Activated CD4-positive, alpha-beta memory T cell treated with anti-CD3 and anti-CD28 coated beads for 36 hours (primary cell): ENCODE measurements at regions not wholly inside any gene's neighbourhood (a gene's known extent, or its start where the extent isn't known, plus 50 kb on each side); places are given as distances from the start of the nearest gene placed in this dataset.

Source experiments
- CTCF ChIA-PET: fragments of 350-600 bp; sonication (Branson Sonifier 250); formaldehyde crosslinking; loops from one replicate; lab custom pipeline; 2021; ENCODE audit warnings: antibody characterized with exemption, inconsistent platforms; lab: Charles Lee
- POLR2A ChIA-PET: fragments of 350-600 bp; sonication (Branson Sonifier 250); formaldehyde crosslinking; loops from one replicate; lab custom pipeline; 2021; ENCODE audit warnings: antibody characterized with exemption; lab: Charles Lee
- DNase-seq: peaks from one replicate; pipeline ENCODE4 v3.0.0-alpha.2; 2020
- H3K27ac Mint-ChIP-seq: one replicate; pipeline ENCODE4 v1.8.0; 2021; ENCODE audit warnings: mixed read lengths
- H3K27me3 Mint-ChIP-seq: one replicate; pipeline ENCODE4 v1.8.0; 2021; ENCODE audit warnings: mixed read lengths
- H3K36me3 Mint-ChIP-seq: one replicate; pipeline ENCODE4 v1.8.0; 2021; ENCODE audit warnings: mixed read lengths
- H3K4me1 Mint-ChIP-seq: one replicate; pipeline ENCODE4 v1.8.0; 2021; ENCODE audit warnings: low read depth, mixed read lengths
- H3K4me3 Mint-ChIP-seq: one replicate; pipeline ENCODE4 v1.8.0; 2021; ENCODE audit warnings: mild to moderate bottlenecking, mixed read lengths
- H3K9me3 Mint-ChIP-seq: one replicate; pipeline ENCODE4 v1.8.0; 2021; ENCODE audit warnings: mixed read lengths
- intact Hi-C: fragments of 100-400 bp; cut with micrococcal nuclease; formaldehyde crosslinking; loops from one replicate; pipeline ENCODE4 v1.15.1; 2023

GRCh38 chr1:229075217-229075616, 195.7 kb upstream of the RAB4A start:
- Mint-ChIP-seq H3K4me1 (peaks cover 18% of the 10 kb centered on the region), H3K4me3 (no peak overlapping the region), H3K36me3 (no peaks in the 10 kb centered on the region), H3K9me3 (no peaks in the 10 kb centered on the region), H3K27ac (no peak overlapping the region), H3K27me3 (no peaks in the 10 kb centered on the region)
- ChIA-PET CTCF (no interaction called here), POLR2A (no interaction called here)
- peak; percentile 17 for DNase-seq
- intact Hi-C loops = no loop called here

- H3K36me3 Mint-ChIP-seq = no peaks in the 10 kb centered on the region
- H3K27me3 Mint-ChIP-seq = no peaks in the 10 kb centered on the region
- H3K27ac Mint-ChIP-seq = no peak overlapping the region
- intact Hi-C loops = no loop called here
- H3K4me1 Mint-ChIP-seq = peaks cover 18% of the 10 kb centered on the region
- H3K9me3 Mint-ChIP-seq = no peaks in the 10 kb centered on the region
- no peak overlapping the region for H3K4me3 Mint-ChIP-seq
- no peak for DNase-seq
- ChIA-PET POLR2A (no interaction called here), CTCF (no interaction called here)
These were observed 195.2 kb upstream of the RAB4A start for GRCh38 chr1:229075716-229076115.

GRCh38 chr1:229076195-229076594, 194.7 kb upstream of the RAB4A start:
- no peak overlapping the region for H3K4me3 Mint-ChIP-seq
- no peak overlapping the region for H3K27ac Mint-ChIP-seq
- peaks cover 3% of the 10 kb centered on the region for H3K36me3 Mint-ChIP-seq
- ChIA-PET CTCF (no interaction called here), POLR2A (no interaction called here)
- no peaks in the 10 kb centered on the region for H3K27me3 Mint-ChIP-seq
- peaks cover 18% of the 10 kb centered on the region for H3K4me1 Mint-ChIP-seq
- no peak for DNase-seq
- intact Hi-C loops = no loop called here
- no peaks in the 10 kb centered on the region for H3K9me3 Mint-ChIP-seq

- Mint-ChIP-seq H3K27ac (no peak overlapping the region), H3K4me1 (peaks cover 18% of the 10 kb centered on the region), H3K27me3 (no peaks in the 10 kb centered on the region), H3K4me3 (no peak overlapping the region), H3K9me3 (peaks cover 26% of the 10 kb centered on the region), H3K36me3 (peaks cover 16% of the 10 kb centered on the region)
- ChIA-PET CTCF (no interaction called here), POLR2A (no interaction called here)
- DNase-seq = no peak
- intact Hi-C loops = no loop called here
These were observed 191.8 kb upstream of the RAB4A start for GRCh38 chr1:229079016-229079595.

GRCh38 chr1:229080361-229080760, 190.6 kb upstream of the RAB4A start:
- intact Hi-C loops = no loop called here
- Mint-ChIP-seq H3K9me3 (peaks cover 26% of the 10 kb centered on the region), H3K36me3 (peaks cover 16% of the 10 kb centered on the region), H3K4me1 (peaks cover 17% of the 10 kb centered on the region), H3K27ac (no peak overlapping the region), H3K27me3 (no peaks in the 10 kb centered on the region), H3K4me3 (no peak overlapping the region)
- POLR2A ChIA-PET = no interaction called here
- no peak for DNase-seq
- CTCF ChIA-PET = no interaction called here

- CTCF ChIA-PET = interaction anchor here (0.7 kb wide), 1 partner anchor 1421 kb away, joined by 3 read pairs; no protein-coding TSS in a partner anchor
- Mint-ChIP-seq H3K36me3 (peaks cover 16% of the 10 kb centered on the region), H3K27me3 (peaks cover 5% of the 10 kb centered on the region), H3K4me3 (no peak overlapping the region), H3K9me3 (peaks cover 26% of the 10 kb centered on the region), H3K4me1 (no peaks in the 10 kb centered on the region), H3K27ac (no peak overlapping the region)
- no peak for DNase-seq
- intact Hi-C loops = no loop called here
- POLR2A ChIA-PET = no interaction called here
These were observed 185.6 kb upstream of the RAB4A start for GRCh38 chr1:229085291-229085690.

- Mint-ChIP-seq H3K36me3 (peaks cover 14% of the 10 kb centered on the region), H3K4me3 (no peak overlapping the region), H3K27ac (no peak overlapping the region), H3K27me3 (peaks cover 5% of the 10 kb centered on the region), H3K4me1 (no peaks in the 10 kb centered on the region), H3K9me3 (peaks cover 26% of the 10 kb centered on the region)
- POLR2A ChIA-PET = no interaction called here
- intact Hi-C loops = no loop called here
- DNase-seq = no peak
- CTCF ChIA-PET = interaction anchor here (0.7 kb wide), 1 partner anchor 1420 kb away, joined by 3 read pairs; no protein-coding TSS in a partner anchor
These were observed 184.8 kb upstream of the RAB4A start for GRCh38 chr1:229086091-229086490.

- intact Hi-C loops = no loop called here
- H3K27ac Mint-ChIP-seq = no peak overlapping the region
- H3K4me1 Mint-ChIP-seq = no peaks in the 10 kb centered on the region
- H3K9me3 Mint-ChIP-seq = peaks cover 22% of the 10 kb centered on the region
- H3K27me3 Mint-ChIP-seq = peaks cover 5% of the 10 kb centered on the region
- H3K4me3 Mint-ChIP-seq = no peak overlapping the region
- no peak for DNase-seq
- CTCF ChIA-PET = no interaction called here
- H3K36me3 Mint-ChIP-seq = peaks cover 11% of the 10 kb centered on the region
- POLR2A ChIA-PET = no interaction called here
These were observed 184.2 kb upstream of the RAB4A start for GRCh38 chr1:229086686-229087085.

- DNase-seq = no peak
- H3K4me3 Mint-ChIP-seq = no peak overlapping the region
- peaks cover 5% of the 10 kb centered on the region for H3K27me3 Mint-ChIP-seq
- H3K4me1 Mint-ChIP-seq = no peaks in the 10 kb centered on the region
- peaks cover 16% of the 10 kb centered on the region for H3K9me3 Mint-ChIP-seq
- H3K27ac Mint-ChIP-seq = no peak overlapping the region
- intact Hi-C loops = no loop called here
- H3K36me3 Mint-ChIP-seq = peaks cover 7% of the 10 kb centered on the region
- ChIA-PET CTCF (no interaction called here), POLR2A (no interaction called here)
These were observed 183.6 kb upstream of the RAB4A start for GRCh38 chr1:229087339-229087738.

GRCh38 chr1:229087906-229088305, 183.0 kb upstream of the RAB4A start:
- Mint-ChIP-seq H3K27me3 (peaks cover 5% of the 10 kb centered on the region), H3K9me3 (peaks cover 10% of the 10 kb centered on the region), H3K4me3 (no peak overlapping the region), H3K36me3 (peaks cover 5% of the 10 kb centered on the region), H3K4me1 (peaks cover 3% of the 10 kb centered on the region), H3K27ac (no peak overlapping the region)
- POLR2A ChIA-PET = no interaction called here
- CTCF ChIA-PET = no interaction called here
- intact Hi-C loops = no loop called here
- DNase-seq = no peak

GRCh38 chr1:229088711-229089110, 182.2 kb upstream of the RAB4A start:
- DNase-seq = no peak
- intact Hi-C loops = no loop called here
- ChIA-PET POLR2A (no interaction called here), CTCF (interaction anchor here (0.6 kb wide), 1 partner anchor 87 kb away, joined by 3 read pairs; no protein-coding TSS in a partner anchor)
- peaks cover 3% of the 10 kb centered on the region for H3K9me3 Mint-ChIP-seq
- H3K4me3 Mint-ChIP-seq = no peak overlapping the region
- no peaks in the 10 kb centered on the region for H3K36me3 Mint-ChIP-seq
- H3K27ac Mint-ChIP-seq = no peak overlapping the region
- peaks cover 5% of the 10 kb centered on the region for H3K27me3 Mint-ChIP-seq
- peaks cover 5% of the 10 kb centered on the region for H3K4me1 Mint-ChIP-seq

GRCh38 chr1:229089586-229090208, 181.2 kb upstream of the RAB4A start:
- Mint-ChIP-seq H3K27me3 (peaks cover 5% of the 10 kb centered on the region), H3K4me1 (peaks cover 5% of the 10 kb centered on the region), H3K36me3 (no peaks in the 10 kb centered on the region), H3K27ac (no peak overlapping the region), H3K4me3 (no peak overlapping the region), H3K9me3 (no peaks in the 10 kb centered on the region)
- POLR2A ChIA-PET = no interaction called here
- CTCF ChIA-PET = interaction anchor here (1.1 kb wide), 1 partner anchor 138 kb away, joined by 4 read pairs; no protein-coding TSS in a partner anchor
- intact Hi-C loops = no loop called here
- DNase-seq = no peak

GRCh38 chr1:229091721-229092136, 179.2 kb upstream of the RAB4A start:
- intact Hi-C loops = no loop called here
- POLR2A ChIA-PET = no interaction called here

More at GRCh38 chr1:229091721-229092136, 179.2 kb upstream of the RAB4A start:
- H3K27ac Mint-ChIP-seq = no peak overlapping the region
- H3K27me3 Mint-ChIP-seq = peaks cover under 1% of the 10 kb centered on the region
- H3K4me1 Mint-ChIP-seq = peaks cover 5% of the 10 kb centered on the region
- H3K4me3 Mint-ChIP-seq = no peak overlapping the region
- peaks cover 5% of the 10 kb centered on the region for H3K9me3 Mint-ChIP-seq
- CTCF ChIA-PET = interaction anchor here (1.5 kb wide), 1 partner anchor 136 kb away, joined by 5 read pairs; no protein-coding TSS in a partner anchor
- no peaks in the 10 kb centered on the region for H3K36me3 Mint-ChIP-seq
- no peak for DNase-seq
